ENCODE measurements at regions not wholly inside any gene's neighbourhood (a gene's known extent, or its start where the extent isn't known, plus 50 kb on each side); places are given as distances from the start of the nearest gene placed in this dataset.

DNA sequence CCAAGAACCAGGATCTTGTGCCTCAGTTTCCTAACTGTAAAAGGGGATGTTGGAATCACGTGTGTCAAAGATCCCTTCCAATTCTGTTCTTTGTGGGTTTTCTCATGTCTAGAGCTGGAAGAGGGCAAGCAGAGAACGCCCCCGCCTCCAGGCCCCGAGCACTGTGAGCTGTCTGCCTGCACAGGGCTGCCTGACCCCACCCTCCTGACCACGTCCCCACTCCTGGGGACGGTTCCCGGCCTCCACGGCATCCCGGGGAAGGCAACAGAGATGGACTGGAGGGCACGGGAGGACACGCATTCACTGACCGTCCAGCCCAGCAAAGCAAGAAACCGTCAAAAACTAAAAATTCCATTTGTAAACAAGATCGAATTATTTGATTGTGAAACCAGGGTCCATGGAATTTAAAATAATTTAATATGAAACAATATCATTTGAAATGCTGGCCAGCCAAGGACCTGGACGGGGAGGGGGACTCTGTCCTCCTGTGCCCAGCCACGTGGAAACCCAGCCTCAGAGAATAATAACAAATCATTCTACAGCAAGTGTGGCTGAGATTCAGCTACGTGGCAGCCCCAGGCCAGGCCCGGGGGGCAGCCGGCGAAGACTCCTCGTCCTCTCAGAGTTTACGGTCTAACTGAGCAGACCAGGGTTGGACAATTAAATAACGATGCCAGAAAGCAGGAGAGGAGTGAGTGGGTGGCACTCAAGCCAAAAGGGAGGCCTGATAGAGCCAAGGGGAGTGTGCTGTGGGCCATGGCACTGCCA lies 87.3 kb upstream of the DIO3 start:
- TF ChIP-seq, protein P1, sequence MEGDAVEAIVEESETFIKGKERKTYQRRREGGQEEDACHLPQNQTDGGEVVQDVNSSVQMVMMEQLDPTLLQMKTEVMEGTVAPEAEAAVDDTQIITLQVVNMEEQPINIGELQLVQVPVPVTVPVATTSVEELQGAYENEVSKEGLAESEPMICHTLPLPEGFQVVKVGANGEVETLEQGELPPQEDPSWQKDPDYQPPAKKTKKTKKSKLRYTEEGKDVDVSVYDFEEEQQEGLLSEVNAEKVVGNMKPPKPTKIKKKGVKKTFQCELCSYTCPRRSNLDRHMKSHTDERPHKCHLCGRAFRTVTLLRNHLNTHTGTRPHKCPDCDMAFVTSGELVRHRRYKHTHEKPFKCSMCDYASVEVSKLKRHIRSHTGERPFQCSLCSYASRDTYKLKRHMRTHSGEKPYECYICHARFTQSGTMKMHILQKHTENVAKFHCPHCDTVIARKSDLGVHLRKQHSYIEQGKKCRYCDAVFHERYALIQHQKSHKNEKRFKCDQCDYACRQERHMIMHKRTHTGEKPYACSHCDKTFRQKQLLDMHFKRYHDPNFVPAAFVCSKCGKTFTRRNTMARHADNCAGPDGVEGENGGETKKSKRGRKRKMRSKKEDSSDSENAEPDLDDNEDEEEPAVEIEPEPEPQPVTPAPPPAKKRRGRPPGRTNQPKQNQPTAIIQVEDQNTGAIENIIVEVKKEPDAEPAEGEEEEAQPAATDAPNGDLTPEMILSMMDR (IDR thresholded peaks at IDR 0.05) = no peak
- no peak for TF ChIP-seq POLR2AphosphoS5 (IDR thresholded peaks at IDR 0.05)
- TF ChIP-seq POLR2A (IDR thresholded peaks at IDR 0.05) = no peak
- no peak for TF ChIP-seq EP300 (IDR thresholded peaks at IDR 0.05)
